ENCODE measurements at regions not wholly inside any gene's neighbourhood (a gene's known extent, or its start where the extent isn't known, plus 50 kb on each side); places are given as distances from the start of the nearest gene placed in this dataset.

- no peak overlapping the region for H3K27ac ChIP-seq
- no peak for TF ChIP-seq EP300 (IDR thresholded peaks at IDR 0.05)
- TF ChIP-seq POLR2A (IDR thresholded peaks at IDR 0.05): no peak
- no peak for TF ChIP-seq CTCF (IDR thresholded peaks at IDR 0.05)
- no peak overlapping the region for H3K4me3 ChIP-seq
- DNase-seq: no peak
- intact Hi-C loops (cut with DNase I): no loop called here
- no peaks in the 10 kb centered on the region for H3K36me3 ChIP-seq
- H3K27me3 ChIP-seq: no peaks in the 10 kb centered on the region
- no peaks in the 10 kb centered on the region for H3K9me3 ChIP-seq
- no peaks in the 10 kb centered on the region for H3K4me1 ChIP-seq (ENCODE audit: insufficient read depth)
- WGBS, 3 donors: 88 to 89% (median 89%) methylated on average over 2 of the region's 2 CpGs
Measured at GRCh38 chr1:221069986-221070385, 190.7 kb downstream of the HLX start.

GRCh38 chr1:221071777-221072176 lies 192.5 kb downstream of the HLX start:
- TF ChIP-seq CTCF (IDR thresholded peaks at IDR 0.05): no peak
- no peak for TF ChIP-seq EP300 (IDR thresholded peaks at IDR 0.05)
- no peak for TF ChIP-seq POLR2A (IDR thresholded peaks at IDR 0.05)
- no peaks in the 10 kb centered on the region for H3K27me3 ChIP-seq
- WGBS, 3 donors: 31 to 40% (median 36%) methylated on average over 1 of the region's 1 CpG

GRCh38 chr1:221072214-221072613 lies 193.0 kb downstream of the HLX start:
- intact Hi-C loops (cut with DNase I): no loop called here
- no peak for DNase-seq
- Histone ChIP-seq H3K4me1 (ENCODE audit: insufficient read depth) (no peaks in the 10 kb centered on the region), H3K36me3 (no peaks in the 10 kb centered on the region), H3K27ac (no peak overlapping the region), H3K9me3 (no peaks in the 10 kb centered on the region), H3K4me3 (no peak overlapping the region), H3K27me3 (no peaks in the 10 kb centered on the region)
- WGBS, 3 donors: 40 to 70% (median 55%) methylated on average over 1 of the region's 1 CpG
- no peak for TF ChIP-seq CTCF (IDR thresholded peaks at IDR 0.05)
- TF ChIP-seq POLR2A (IDR thresholded peaks at IDR 0.05): no peak
- no peak for TF ChIP-seq EP300 (IDR thresholded peaks at IDR 0.05)

More at GRCh38 chr1:221071777-221072176, 192.5 kb downstream of the HLX start:
- Histone ChIP-seq H3K4me3 (no peak overlapping the region), H3K4me1 (ENCODE audit: insufficient read depth) (no peaks in the 10 kb centered on the region), H3K36me3 (no peaks in the 10 kb centered on the region), H3K27ac (no peak overlapping the region), H3K9me3 (no peaks in the 10 kb centered on the region)
- intact Hi-C loops (cut with DNase I): no loop called here
- no peak for DNase-seq

GRCh38 chr1:221074332-221074731 lies 195.1 kb downstream of the HLX start:
- Histone ChIP-seq H3K36me3 (no peaks in the 10 kb centered on the region), H3K4me3 (no peak overlapping the region), H3K9me3 (no peaks in the 10 kb centered on the region), H3K4me1 (ENCODE audit: insufficient read depth) (no peaks in the 10 kb centered on the region), H3K27ac (no peak overlapping the region), H3K27me3 (no peaks in the 10 kb centered on the region)
- intact Hi-C loops (cut with DNase I): no loop called here
- WGBS, 3 donors: 75 to 77% (median 76%) methylated on average over 2 of the region's 2 CpGs
- no peak for DNase-seq
- TF ChIP-seq EP300 (IDR thresholded peaks at IDR 0.05) (no peak), POLR2A (IDR thresholded peaks at IDR 0.05) (no peak), CTCF (IDR thresholded peaks at IDR 0.05) (no peak)

- Histone ChIP-seq H3K27ac (no peak overlapping the region), H3K4me3 (no peak overlapping the region), H3K36me3 (no peaks in the 10 kb centered on the region), H3K4me1 (ENCODE audit: insufficient read depth) (no peaks in the 10 kb centered on the region), H3K27me3 (no peaks in the 10 kb centered on the region), H3K9me3 (no peaks in the 10 kb centered on the region)
- intact Hi-C loops (cut with DNase I): no loop called here
- TF ChIP-seq EP300 (IDR thresholded peaks at IDR 0.05): no peak
- TF ChIP-seq POLR2A (IDR thresholded peaks at IDR 0.05): no peak
- TF ChIP-seq CTCF (IDR thresholded peaks at IDR 0.05): no peak
- no peak for DNase-seq
- whole genome bisulfite sequencing, 3 donors: 31 to 43% (median 35%) methylated on average over 3 of the region's 3 CpGs
Measured at GRCh38 chr1:221075911-221076310, 196.7 kb downstream of the HLX start.
